HEK293 (cell line): ENCODE measurements at regions not wholly inside any gene's neighbourhood (a gene's known extent, or its start where the extent isn't known, plus 50 kb on each side); places are given as distances from the start of the nearest gene placed in this dataset.

Experiments
- CTCF ChIA-PET: fragments of 350-600 bp; formaldehyde crosslinking; extraction: SDS; loops from one replicate; lab custom pipeline; 2021; ENCODE audit warnings: antibody characterized with exemption; lab: Yijun Ruan, JAX
- POLR2A ChIA-PET: fragments of 300-600 bp; formaldehyde crosslinking; extraction: SDS; loops from one replicate; lab custom pipeline; 2020; ENCODE audit warnings: antibody characterized with exemption, inconsistent platforms; lab: Yijun Ruan, JAX
- H3K27ac ChIP-seq: fragments of 200-500 bp; sonication (Bioruptor generic); 2 replicates; pipeline ENCODE4 v1.5.1; 2014; ENCODE audit warnings: low read depth, low read length, control low read depth, inconsistent platforms; ENCODE audit errors: extremely low read depth
- H3K36me3 ChIP-seq, 2 experiments: fragments of 200-500 bp in 1 of 2; sonication (Bioruptor generic) in 1 of 2; 1 replicate in 1 of 2; 2 replicates in 1 of 2; pipeline ENCODE4 v1.5.1; 2014 to 2017; ENCODE audit warnings: inconsistent platforms in 2 of 2, low read length in 2 of 2; ENCODE audit not compliant: control insufficient read depth in 2 of 2, insufficient read depth in 1 of 2
- H3K4me1 ChIP-seq: fragments of 200-500 bp; sonication (Bioruptor generic); 2 replicates; pipeline ENCODE4 v1.5.1; 2014; ENCODE audit warnings: mild to moderate bottlenecking, low read length, inconsistent platforms; ENCODE audit not compliant: control insufficient read depth, insufficient read depth
- H3K4me3 ChIP-seq: 2 replicates; pipeline ENCODE4 v1.5.1; 2011; ENCODE audit warnings: low read depth, mild to moderate bottlenecking, control low read depth, low read length, moderate library complexity
- H3K9me3 ChIP-seq: fragments of 200-500 bp; sonication (Bioruptor generic); 2 replicates; pipeline ENCODE4 v1.5.1; 2014; ENCODE audit warnings: low read depth, low read length, inconsistent platforms; ENCODE audit not compliant: control insufficient read depth, insufficient read depth
- HOXA7 ChIP-seq: sonication (generic); formaldehyde crosslinking; IDR thresholded peaks from 2 replicates; pipeline ENCODE4 v1.8.1; 2022; ENCODE audit warnings: missing genetic modification reagents, borderline replicate concordance
- KLF10 ChIP-seq: fragments of 450-650 bp; IDR thresholded peaks from 2 replicates; pipeline ENCODE4 v1.5.1; 2018; ENCODE audit warnings: missing biosample characterization, mild to moderate bottlenecking, missing genetic modification characterization
- ZBTB48 ChIP-seq: fragments of 450-650 bp; formaldehyde crosslinking; IDR thresholded peaks from 2 replicates; pipeline ENCODE4 v1.5.1; 2016; ENCODE audit warnings: missing biosample characterization, missing genetic modification characterization
- ZFP41 ChIP-seq: fragments of 450-650 bp; formaldehyde crosslinking; IDR thresholded peaks from 2 replicates; pipeline ENCODE4 v1.5.1; 2016; ENCODE audit warnings: missing biosample characterization, missing genetic modification characterization, borderline replicate concordance
- ZNF121 ChIP-seq: fragments of 450-650 bp; formaldehyde crosslinking; IDR thresholded peaks from 2 replicates; pipeline ENCODE4 v1.5.1; 2016; ENCODE audit warnings: missing biosample characterization, missing genetic modification characterization
- ZNF133 ChIP-seq: fragments of 450-650 bp; formaldehyde crosslinking; IDR thresholded peaks from 2 replicates; pipeline ENCODE4 v1.5.1; 2016; ENCODE audit warnings: missing biosample characterization, missing genetic modification characterization
- ZNF311 ChIP-seq: fragments of 450-650 bp; formaldehyde crosslinking; IDR thresholded peaks from 2 replicates; pipeline ENCODE4 v1.5.1; 2017; ENCODE audit warnings: missing biosample characterization, missing genetic modification characterization, borderline replicate concordance
- ZNF423 ChIP-seq: fragments of 450-650 bp; formaldehyde crosslinking; IDR thresholded peaks from 2 replicates; pipeline ENCODE4 v1.5.1; 2016; ENCODE audit warnings: missing biosample characterization, missing genetic modification characterization
- ZNF473 ChIP-seq: fragments of 450-650 bp; formaldehyde crosslinking; IDR thresholded peaks from 2 replicates; pipeline ENCODE4 v1.5.1; 2017; ENCODE audit warnings: missing biosample characterization, missing genetic modification characterization
- ZNF488 ChIP-seq: fragments of 450-650 bp; formaldehyde crosslinking; IDR thresholded peaks from 2 replicates; pipeline ENCODE4 v1.5.1; 2016; ENCODE audit warnings: missing biosample characterization, missing genetic modification characterization
- ZNF501 ChIP-seq: fragments of 450-650 bp; formaldehyde crosslinking; IDR thresholded peaks from 2 replicates; pipeline ENCODE4 v1.5.1; 2016; ENCODE audit warnings: missing biosample characterization, missing genetic modification characterization
- ZNF514 ChIP-seq: fragments of 450-650 bp; formaldehyde crosslinking; IDR thresholded peaks from 2 replicates; pipeline ENCODE4 v1.5.1; 2016; ENCODE audit warnings: missing biosample characterization, missing genetic modification characterization
- ZNF530 ChIP-seq: fragments of 450-650 bp; formaldehyde crosslinking; IDR thresholded peaks from 2 replicates; pipeline ENCODE4 v1.5.1; 2016; ENCODE audit warnings: low read depth, missing biosample characterization, missing genetic modification characterization
- ZNF660 ChIP-seq: fragments of 450-650 bp; IDR thresholded peaks from 2 replicates; pipeline ENCODE4 v1.5.1; 2018; ENCODE audit warnings: missing biosample characterization, mild to moderate bottlenecking, missing genetic modification characterization
- ZNF776 ChIP-seq: fragments of 450-650 bp; formaldehyde crosslinking; IDR thresholded peaks from 2 replicates; pipeline ENCODE4 v1.5.0; 2017; ENCODE audit warnings: missing biosample characterization, missing genetic modification characterization, borderline replicate concordance
- ZNF777 ChIP-seq: fragments of 450-650 bp; formaldehyde crosslinking; IDR thresholded peaks from 2 replicates; pipeline ENCODE4 v1.5.1; 2017; ENCODE audit warnings: missing biosample characterization, missing genetic modification characterization, borderline replicate concordance
- ZNF792 ChIP-seq: fragments of 450-650 bp; formaldehyde crosslinking; IDR thresholded peaks from 2 replicates; pipeline ENCODE4 v1.5.1; 2016; ENCODE audit warnings: missing biosample characterization, missing genetic modification characterization
- ZXDB ChIP-seq: fragments of 450-650 bp; formaldehyde crosslinking; IDR thresholded peaks from 2 replicates; pipeline ENCODE4 v1.5.1; 2016; ENCODE audit warnings: missing biosample characterization, missing genetic modification characterization
- TF ChIP-seq, protein P1 (sequence below): fragments of 450-650 bp; formaldehyde crosslinking; IDR thresholded peaks from 2 replicates; pipeline ENCODE4 v1.5.1; 2016; ENCODE audit warnings: missing biosample characterization, missing genetic modification characterization
- TF ChIP-seq, protein P2 (sequence below): fragments of 450-650 bp; formaldehyde crosslinking; IDR thresholded peaks from 2 replicates; pipeline ENCODE4 v1.5.1; 2016; ENCODE audit warnings: missing biosample characterization, missing genetic modification characterization
- TF ChIP-seq, protein P3 (sequence below): fragments of 450-650 bp; formaldehyde crosslinking; IDR thresholded peaks from 2 replicates; pipeline ENCODE4 v1.5.1; 2016; ENCODE audit warnings: missing biosample characterization, missing genetic modification characterization

DNA sequence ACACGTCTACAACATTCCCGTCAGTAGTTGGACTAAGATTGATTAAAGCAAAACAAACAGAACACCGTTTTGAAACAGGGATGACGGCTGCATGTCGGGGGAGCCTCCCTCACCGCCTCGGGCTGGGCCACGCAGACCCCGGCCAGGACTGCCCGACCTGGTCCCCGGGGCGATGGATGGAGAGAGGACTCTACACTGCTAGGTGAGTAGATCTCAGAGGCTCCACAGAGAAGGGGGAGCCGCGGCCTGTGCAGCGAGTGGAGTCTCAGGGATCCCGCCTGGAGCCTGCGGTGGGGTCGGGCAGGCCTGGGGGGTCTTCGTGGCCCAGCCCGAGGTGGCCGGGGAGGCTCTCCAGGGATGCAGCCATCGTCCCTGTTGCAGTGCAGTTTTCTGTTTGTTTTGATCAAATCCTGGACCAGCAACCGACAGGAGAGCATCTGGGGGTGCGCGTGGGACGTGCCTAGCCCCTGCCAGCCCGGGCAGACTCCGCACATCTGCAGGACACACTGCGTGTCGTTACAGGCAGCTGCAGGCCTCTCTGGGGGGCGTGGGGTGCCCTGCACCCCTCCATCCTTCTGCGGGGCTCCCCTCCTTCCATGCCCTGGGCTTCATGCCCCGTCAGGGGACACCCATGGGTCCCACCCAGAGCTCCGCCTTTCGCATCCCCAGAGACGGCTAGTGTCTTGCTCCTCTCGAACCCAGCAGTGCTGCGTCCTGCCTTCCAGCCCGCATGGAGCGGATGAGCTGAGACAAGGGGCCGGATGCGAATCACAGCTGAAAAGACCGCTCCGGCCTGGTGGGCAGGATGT, 143.6 kb downstream of the RTP5 start:
- Histone ChIP-seq H3K9me3 (no peaks in the 10 kb centered on the region), H3K36me3 (no peaks in the 10 kb centered on the region), H3K27ac (no peak overlapping the region), H3K4me3 (no peak overlapping the region), H3K4me1 (no peaks in the 10 kb centered on the region)
- POLR2A ChIA-PET, result no interaction called here
- CTCF ChIA-PET, result no interaction called here
- no peak for TF ChIP-seq ZNF501 (tag by site-specific recombination)
- TF ChIP-seq ZNF777, result no peak
- no peak for TF ChIP-seq ZNF792 (tag by site-specific recombination)
- TF ChIP-seq ZNF660, result no peak
- no peak for TF ChIP-seq HOXA7 (CRISPR knock-in tag)
- TF ChIP-seq ZFP41 (tag by site-specific recombination), result no peak
- no peak for TF ChIP-seq ZNF776
- no peak for TF ChIP-seq ZNF311
- TF ChIP-seq, protein P1, sequence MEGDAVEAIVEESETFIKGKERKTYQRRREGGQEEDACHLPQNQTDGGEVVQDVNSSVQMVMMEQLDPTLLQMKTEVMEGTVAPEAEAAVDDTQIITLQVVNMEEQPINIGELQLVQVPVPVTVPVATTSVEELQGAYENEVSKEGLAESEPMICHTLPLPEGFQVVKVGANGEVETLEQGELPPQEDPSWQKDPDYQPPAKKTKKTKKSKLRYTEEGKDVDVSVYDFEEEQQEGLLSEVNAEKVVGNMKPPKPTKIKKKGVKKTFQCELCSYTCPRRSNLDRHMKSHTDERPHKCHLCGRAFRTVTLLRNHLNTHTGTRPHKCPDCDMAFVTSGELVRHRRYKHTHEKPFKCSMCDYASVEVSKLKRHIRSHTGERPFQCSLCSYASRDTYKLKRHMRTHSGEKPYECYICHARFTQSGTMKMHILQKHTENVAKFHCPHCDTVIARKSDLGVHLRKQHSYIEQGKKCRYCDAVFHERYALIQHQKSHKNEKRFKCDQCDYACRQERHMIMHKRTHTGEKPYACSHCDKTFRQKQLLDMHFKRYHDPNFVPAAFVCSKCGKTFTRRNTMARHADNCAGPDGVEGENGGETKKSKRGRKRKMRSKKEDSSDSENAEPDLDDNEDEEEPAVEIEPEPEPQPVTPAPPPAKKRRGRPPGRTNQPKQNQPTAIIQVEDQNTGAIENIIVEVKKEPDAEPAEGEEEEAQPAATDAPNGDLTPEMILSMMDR, result no peak
- no peak for TF ChIP-seq ZNF530 (tag by site-specific recombination)
- no peak for TF ChIP-seq ZNF488 (tag by site-specific recombination)
- no peak for TF ChIP-seq ZNF133 (tag by site-specific recombination)
- TF ChIP-seq ZNF514 (tag by site-specific recombination), result no peak
- no peak for TF ChIP-seq ZBTB48 (tag by site-specific recombination)
- TF ChIP-seq, all 188 proteins: peak for 0

GRCh38 chr2:242013771-242014170, 144.2 kb downstream of the RTP5 start:
- H3K27ac ChIP-seq, result no peak overlapping the region
- ChIA-PET CTCF (no interaction called here), POLR2A (no interaction called here)
- H3K36me3 ChIP-seq, result no peaks in the 10 kb centered on the region
- TF ChIP-seq ZNF121 (tag by site-specific recombination), result no peak
- TF ChIP-seq KLF10, result no peak
- no peak for TF ChIP-seq ZNF473 (tag by site-specific recombination)
- TF ChIP-seq ZXDB (tag by site-specific recombination), result no peak
- TF ChIP-seq, protein P2, sequence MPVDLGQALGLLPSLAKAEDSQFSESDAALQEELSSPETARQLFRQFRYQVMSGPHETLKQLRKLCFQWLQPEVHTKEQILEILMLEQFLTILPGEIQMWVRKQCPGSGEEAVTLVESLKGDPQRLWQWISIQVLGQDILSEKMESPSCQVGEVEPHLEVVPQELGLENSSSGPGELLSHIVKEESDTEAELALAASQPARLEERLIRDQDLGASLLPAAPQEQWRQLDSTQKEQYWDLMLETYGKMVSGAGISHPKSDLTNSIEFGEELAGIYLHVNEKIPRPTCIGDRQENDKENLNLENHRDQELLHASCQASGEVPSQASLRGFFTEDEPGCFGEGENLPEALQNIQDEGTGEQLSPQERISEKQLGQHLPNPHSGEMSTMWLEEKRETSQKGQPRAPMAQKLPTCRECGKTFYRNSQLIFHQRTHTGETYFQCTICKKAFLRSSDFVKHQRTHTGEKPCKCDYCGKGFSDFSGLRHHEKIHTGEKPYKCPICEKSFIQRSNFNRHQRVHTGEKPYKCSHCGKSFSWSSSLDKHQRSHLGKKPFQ (tag by site-specific recombination), result no peak
- TF ChIP-seq, protein P3, sequence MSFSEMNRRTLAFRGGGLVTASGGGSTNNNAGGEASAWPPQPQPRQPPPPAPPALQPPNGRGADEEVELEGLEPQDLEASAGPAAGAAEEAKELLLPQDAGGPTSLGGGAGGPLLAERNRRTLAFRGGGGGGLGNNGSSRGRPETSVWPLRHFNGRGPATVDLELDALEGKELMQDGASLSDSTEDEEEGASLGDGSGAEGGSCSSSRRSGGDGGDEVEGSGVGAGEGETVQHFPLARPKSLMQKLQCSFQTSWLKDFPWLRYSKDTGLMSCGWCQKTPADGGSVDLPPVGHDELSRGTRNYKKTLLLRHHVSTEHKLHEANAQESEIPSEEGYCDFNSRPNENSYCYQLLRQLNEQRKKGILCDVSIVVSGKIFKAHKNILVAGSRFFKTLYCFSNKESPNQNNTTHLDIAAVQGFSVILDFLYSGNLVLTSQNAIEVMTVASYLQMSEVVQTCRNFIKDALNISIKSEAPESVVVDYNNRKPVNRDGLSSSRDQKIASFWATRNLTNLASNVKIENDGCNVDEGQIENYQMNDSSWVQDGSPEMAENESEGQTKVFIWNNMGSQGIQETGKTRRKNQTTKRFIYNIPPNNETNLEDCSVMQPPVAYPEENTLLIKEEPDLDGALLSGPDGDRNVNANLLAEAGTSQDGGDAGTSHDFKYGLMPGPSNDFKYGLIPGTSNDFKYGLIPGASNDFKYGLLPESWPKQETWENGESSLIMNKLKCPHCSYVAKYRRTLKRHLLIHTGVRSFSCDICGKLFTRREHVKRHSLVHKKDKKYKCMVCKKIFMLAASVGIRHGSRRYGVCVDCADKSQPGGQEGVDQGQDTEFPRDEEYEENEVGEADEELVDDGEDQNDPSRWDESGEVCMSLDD, result no peak
- no peak for TF ChIP-seq ZNF423 (tag by site-specific recombination)
- no peaks in the 10 kb centered on the region for H3K9me3 ChIP-seq
- no peak overlapping the region for H3K4me3 ChIP-seq
- no peaks in the 10 kb centered on the region for H3K4me1 ChIP-seq
